Endothelial cell of umbilical vein (primary cell): ENCODE measurements at regions not wholly inside any gene's neighbourhood (a gene's known extent, or its start where the extent isn't known, plus 50 kb on each side); places are given as distances from the start of the nearest gene placed in this dataset.

Source experiments
- BruUV-seq: library from RNA; stranded (reverse); fragments of 400-500 nt; replicated peaks from 2 replicates; lab custom pipeline; 2021; lab: Mats Ljungman, UMichigan
- CTCF ChIA-PET: fragments of 300-600, 350-600 bp; sonication (Branson Sonifier 250); formaldehyde crosslinking; loops from one replicate; lab custom pipeline; 2021; ENCODE audit warnings: antibody characterized with exemption, inconsistent platforms; lab: Charles Lee
- POLR2A ChIA-PET: fragments of 300-600, 350-600 bp; sonication (Branson Sonifier 250); formaldehyde crosslinking; loops from one replicate; lab custom pipeline; 2021; ENCODE audit warnings: antibody characterized with exemption, inconsistent platforms; lab: Charles Lee
- DNase-seq: peaks from one replicate; pipeline ENCODE4 v3.0.0-alpha.2; 2011; ENCODE audit warnings: low read depth, low spot score
- FAIRE-seq: peaks from 2 replicates; lab custom pipeline; 2011; peaks lifted over from hg19 to GRCh38; lab: Jason Lieb, UNC
- H2AFZ ChIP-seq: 2 replicates; pipeline ENCODE4 v1.6.0; 2012; ENCODE audit warnings: low read depth, low read length, control low read depth, inconsistent platforms
- H3K27ac ChIP-seq: 2 replicates; pipeline ENCODE4 v1.5.1; 2011; ENCODE audit warnings: low read depth, mild to moderate bottlenecking, control low read depth, low read length, moderate library complexity; ENCODE audit not compliant: insufficient read depth
- H3K27me3 ChIP-seq, 2 experiments: 2 replicates each; pipeline versions ENCODE4 v1.6.0 to v1.6.1; 2011; ENCODE audit warnings: low read length in 2 of 2, mixed read lengths in 1 of 2; ENCODE audit not compliant: control insufficient read depth in 2 of 2, insufficient read depth in 2 of 2
- H3K36me3 ChIP-seq, 2 experiments: 2 replicates in 1 of 2; 3 replicates in 1 of 2; pipeline ENCODE4 v1.5.1; 2011; ENCODE audit warnings: low read length in 2 of 2, mild to moderate bottlenecking in 1 of 2, moderate library complexity in 1 of 2; ENCODE audit not compliant: control insufficient read depth in 2 of 2, insufficient read depth in 2 of 2; ENCODE audit errors: extremely low read depth in 1 of 2
- H3K4me1 ChIP-seq: 3 replicates; pipeline ENCODE4 v1.5.1; 2011; ENCODE audit warnings: mild to moderate bottlenecking, low read length; ENCODE audit not compliant: control insufficient read depth, insufficient read depth; ENCODE audit errors: extremely low read depth
- H3K4me2 ChIP-seq: 2 replicates; pipeline ENCODE4 v1.6.1; 2011; ENCODE audit warnings: low read length, control low read depth, mixed read lengths; ENCODE audit not compliant: insufficient read depth
- H3K4me3 ChIP-seq, 3 experiments: fragments of 200-600 bp in 1 of 3; sonication (generic), shearing (Covaris generic) in 1 of 3; replicated peaks in 1 of 3; 2 replicates each; pipeline ENCODE4 v1.5.1; 2011 to 2016; ENCODE audit warnings: control low read depth in 3 of 3, low read length in 3 of 3, mild to moderate bottlenecking in 2 of 3, inconsistent platforms in 1 of 3, low read depth in 1 of 3, moderate library complexity in 1 of 3; ENCODE audit not compliant: insufficient read depth in 1 of 3
- H3K79me2 ChIP-seq: 2 replicates; pipeline ENCODE4 v1.6.0; 2012; ENCODE audit warnings: low read length, inconsistent platforms; ENCODE audit not compliant: control insufficient read depth, insufficient read depth
- H3K9ac ChIP-seq: replicated peaks from 2 replicates; pipeline ENCODE3; 2011; ENCODE audit warnings: low read length, control low read depth; ENCODE audit not compliant: insufficient read depth; ENCODE audit errors: extremely low read depth
- H3K9me1 ChIP-seq: replicated peaks from 3 replicates; pipeline ENCODE4 v1.6.0; 2011; ENCODE audit warnings: mild to moderate bottlenecking, low read length; ENCODE audit not compliant: control insufficient read depth, insufficient read depth; ENCODE audit errors: extremely low read depth
- H3K9me3 ChIP-seq: replicated peaks from 2 replicates; pipeline ENCODE4 v1.5.1; 2012; ENCODE audit warnings: low read length, inconsistent platforms; ENCODE audit not compliant: control insufficient read depth, insufficient read depth
- H4K20me1 ChIP-seq: replicated peaks from 2 replicates; pipeline ENCODE3; 2011; ENCODE audit warnings: mild to moderate bottlenecking, low read length; ENCODE audit not compliant: control insufficient read depth, insufficient read depth; ENCODE audit errors: extremely low read depth
- CTCF ChIP-seq, 2 donors: IDR thresholded peaks; 1 replicate in 1 of 2; 2 replicates in 1 of 2; pipeline ENCODE4 v1.5.1; 2011; ENCODE audit warnings: low read length in 2 of 2, mild to moderate bottlenecking in 2 of 2, moderate library complexity in 2 of 2, control low read depth in 1 of 2, inconsistent platforms in 1 of 2, low read depth in 1 of 2; ENCODE audit not compliant: insufficient read depth in 1 of 2; ENCODE audit errors: extremely low read depth in 1 of 2
- EZH2 ChIP-seq: IDR thresholded peaks from 2 replicates; pipeline ENCODE4 v1.6.1; 2012; ENCODE audit warnings: borderline replicate concordance, low read depth, mild to moderate bottlenecking, moderate library complexity, low read length, inconsistent platforms; ENCODE audit not compliant: severe bottlenecking
- FOS ChIP-seq: IDR thresholded peaks from 2 replicates; pipeline ENCODE4 v1.6.1; 2011; ENCODE audit warnings: mild to moderate bottlenecking, low read length, moderate library complexity, borderline replicate concordance; ENCODE audit not compliant: insufficient read depth
- GATA2 ChIP-seq: IDR thresholded peaks from 2 replicates; pipeline ENCODE4 v1.7.0; 2011; ENCODE audit warnings: low read depth, mild to moderate bottlenecking, moderate library complexity, mixed read lengths, low read length; ENCODE audit not compliant: insufficient read length, insufficient read depth
- JUN ChIP-seq: IDR thresholded peaks from 2 replicates; pipeline ENCODE4 v1.6.1; 2011; ENCODE audit warnings: borderline replicate concordance, low read depth; ENCODE audit not compliant: insufficient read length, insufficient read depth
- MYC ChIP-seq: IDR thresholded peaks from one replicate; pipeline ENCODE4 v1.6.1; 2011; ENCODE audit warnings: mild to moderate bottlenecking, low read depth, low read length
- POLR2A ChIP-seq: IDR thresholded peaks from 2 replicates; pipeline ENCODE4 v1.6.1; 2012; ENCODE audit warnings: low read depth, mild to moderate bottlenecking, control low read depth, low read length
- POLR2AphosphoS5 ChIP-seq: IDR thresholded peaks from 2 replicates; pipeline ENCODE4 v1.6.1; 2012; ENCODE audit warnings: low read depth, mild to moderate bottlenecking, control low read depth, low read length, moderate library complexity; ENCODE audit not compliant: insufficient read depth
- dilution Hi-C: fragments of 300-500 bp; cut with MboI; formaldehyde crosslinking; loops from one replicate; pipeline ENCODE4 v1.15.0; 2019; ENCODE audit warnings: low sequenced_read_pairs; ENCODE audit not compliant: extremely low pct_ligation_motif_present
- intact Hi-C: fragments of 100-400 bp; cut with micrococcal nuclease; formaldehyde crosslinking; loops from one replicate; pipeline ENCODE4 v1.10.0; 2022
- TF ChIP-seq, protein P1 (sequence below): IDR thresholded peaks from 2 replicates; pipeline ENCODE4 v1.6.1; 2011; ENCODE audit not compliant: insufficient read depth, insufficient read length

DNA sequence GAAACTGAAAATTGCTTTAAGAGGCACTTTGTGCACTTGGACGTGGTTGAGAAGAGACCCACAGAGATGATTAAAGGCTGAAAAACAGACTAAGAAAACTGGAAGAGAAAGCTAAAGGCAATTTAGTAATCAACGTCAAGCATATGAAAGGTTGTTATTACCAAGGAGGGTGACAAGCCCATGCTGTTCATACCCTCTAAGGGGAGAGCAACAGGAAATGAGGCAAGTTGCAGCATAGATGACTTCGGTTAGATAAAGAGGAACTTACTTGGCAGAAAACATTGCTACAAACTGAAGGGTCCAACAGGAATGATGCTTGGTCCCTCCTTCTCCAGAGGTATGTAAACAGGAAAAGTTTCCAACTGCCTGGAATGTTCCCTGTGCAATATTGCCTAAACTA, 107.8 kb downstream of the DUSP6 start:
- no peak overlapping the region for H3K9ac ChIP-seq
- ChIA-PET CTCF (interaction anchor here (1.0 to 2.5 kb wide), 4 partner anchors 8 to 25 kb away, joined by 3 to 8 read pairs (median 4); no protein-coding TSS in a partner anchor), POLR2A (no interaction called here)
- no peak overlapping the region for H3K4me3 ChIP-seq
- peak overlapping the region; percentile 52 for H2AFZ ChIP-seq
- no peaks in the 10 kb centered on the region for H4K20me1 ChIP-seq
- H3K36me3 ChIP-seq = no peaks in the 10 kb centered on the region
- no peak for TF ChIP-seq MYC
- TF ChIP-seq POLR2A = no peak
- peak; percentile 15 for TF ChIP-seq JUN
- peak; percentile 85 for TF ChIP-seq GATA2
- TF ChIP-seq FOS = no peak
- no peak for TF ChIP-seq CTCF (IDR thresholded peaks at IDR 0.05; ENCODE audit: extremely low read depth in 1 of 2, insufficient read depth in 1 of 2, low read depth in 1 of 2, low read length in 2 of 2)
- TF ChIP-seq POLR2AphosphoS5 = no peak
- TF ChIP-seq, protein P1, sequence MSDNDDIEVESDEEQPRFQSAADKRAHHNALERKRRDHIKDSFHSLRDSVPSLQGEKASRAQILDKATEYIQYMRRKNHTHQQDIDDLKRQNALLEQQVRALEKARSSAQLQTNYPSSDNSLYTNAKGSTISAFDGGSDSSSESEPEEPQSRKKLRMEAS = no peak
- no peak for TF ChIP-seq EZH2
- dilution Hi-C loops (no loop called here), intact Hi-C loops (no loop called here)
- no peaks in the 10 kb centered on the region for H3K27me3 ChIP-seq
- H3K9me3 ChIP-seq = no peaks in the 10 kb centered on the region
- no peaks in the 10 kb centered on the region for H3K9me1 ChIP-seq
- BruUV-seq = no TSS peak
- FAIRE-seq = peak; percentile 85
- peak; percentile 68 for DNase-seq
- H3K4me2 ChIP-seq = peak overlapping the region; percentile 22
- peaks cover 19% of the 10 kb centered on the region for H3K4me1 ChIP-seq
- no peak overlapping the region for H3K27ac ChIP-seq
- H3K79me2 ChIP-seq = no peaks in the 10 kb centered on the region
